ENCODE measurements at regions not wholly inside any gene's neighbourhood (a gene's known extent, or its start where the extent isn't known, plus 50 kb on each side); places are given as distances from the start of the nearest gene placed in this dataset.

DNA sequence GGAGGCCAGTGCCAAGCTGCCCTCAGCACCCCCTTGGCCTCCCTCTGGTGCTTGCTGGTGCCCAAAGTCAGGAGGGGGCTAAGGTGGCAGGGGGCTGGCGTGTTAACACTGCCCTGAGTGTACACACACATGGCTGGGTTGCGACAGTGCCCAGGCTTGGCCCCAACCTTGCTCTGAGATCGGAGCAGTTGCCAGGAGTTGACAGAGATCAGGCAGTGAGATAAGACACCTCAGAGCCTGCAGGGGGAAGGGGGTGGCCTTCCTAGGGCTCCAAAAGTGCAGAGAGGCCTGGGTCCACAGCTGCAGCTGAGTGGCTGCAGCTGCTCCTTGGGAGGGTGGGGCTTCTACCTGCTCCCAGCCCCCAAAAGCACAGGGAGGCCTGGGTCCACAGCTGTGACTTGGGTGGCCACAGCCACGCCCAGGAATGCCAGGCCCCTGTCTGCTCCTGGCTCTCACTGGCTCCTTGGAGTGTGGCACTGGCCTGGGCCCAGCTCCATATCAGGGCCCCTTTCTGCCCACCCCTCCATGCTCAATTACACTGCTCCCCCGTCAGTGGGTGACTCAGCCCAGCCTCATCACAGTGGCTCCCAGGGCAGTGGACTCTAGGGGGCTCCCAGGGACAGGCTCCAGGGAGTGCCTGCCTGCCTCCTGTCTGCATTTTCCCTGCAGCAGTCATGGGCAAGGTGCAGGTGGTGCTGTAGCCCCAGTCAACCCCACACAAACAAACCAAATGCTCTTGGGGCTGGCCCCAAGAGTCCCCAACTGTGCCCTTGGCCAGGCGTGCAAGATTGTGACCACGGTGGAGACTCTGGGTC is 56.4 kb upstream of the C15orf39 start (continued):
- TF ChIP-seq HES4 (CRISPR knock-in tag; IDR thresholded peaks at IDR 0.05; ENCODE audit: borderline replicate concordance) (no peak), ARNT2 (CRISPR knock-in tag; IDR thresholded peaks at IDR 0.05; ENCODE audit: low read depth) (0 out of 2 replicates have a peak, but pooled peaks have one; percentile 41), ZNF569 (CRISPR knock-in tag; IDR thresholded peaks at IDR 0.05; ENCODE audit: borderline replicate concordance) (no peak), SALL1 (CRISPR knock-in tag; IDR thresholded peaks at IDR 0.05) (peak; percentile 48; the same call in 1 of the 2 replicates), ZMAT3 (CRISPR knock-in tag; conservative IDR thresholded peaks at IDR 0.05) (0 out of 2 replicates have a peak, but pooled peaks have one; percentile 26), ZNF589 (CRISPR knock-in tag; conservative IDR thresholded peaks at IDR 0.05) (no peak), FOXO1 (CRISPR knock-in tag; IDR thresholded peaks at IDR 0.05) (peak; percentile 27; the same call in 1 of the 2 replicates), SPEN (CRISPR knock-in tag; IDR thresholded peaks at IDR 0.05; ENCODE audit: low read depth) (no peak; the same call in 1 of the 2 replicates), YEATS4 (CRISPR knock-in tag; IDR thresholded peaks at IDR 0.05; ENCODE audit: borderline replicate concordance) (no peak; the same call in 1 of the 2 replicates), ZNF224 (CRISPR knock-in tag; IDR thresholded peaks at IDR 0.05) (no peak), ZNF800 (CRISPR knock-in tag; IDR thresholded peaks at IDR 0.05) (no peak), ZNF781 (CRISPR knock-in tag; IDR thresholded peaks at IDR 0.05; ENCODE audit: borderline replicate concordance, not compliant biosample characterization) (no peak), HDAC2 (CRISPR knock-in tag; IDR thresholded peaks at IDR 0.05) (peak; percentile 12; the same call in 1 of the 2 replicates), SMAD3 (CRISPR knock-in tag; IDR thresholded peaks at IDR 0.05) (0 out of 2 replicates have a peak, but pooled peaks have one; percentile 23), RAD21 (CRISPR knock-in tag; IDR thresholded peaks at IDR 0.05) (peak; percentile 95), FLYWCH1 (CRISPR knock-in tag; IDR thresholded peaks at IDR 0.05) (0 out of 2 replicates have a peak, but pooled peaks have one; percentile 34), PPARG (CRISPR knock-in tag; conservative IDR thresholded peaks at IDR 0.05) (no peak), MED13 (CRISPR knock-in tag; IDR thresholded peaks at IDR 0.05) (no peak), TOPORS (CRISPR knock-in tag; IDR thresholded peaks at IDR 0.05) (no peak), RARG (CRISPR knock-in tag; IDR thresholded peaks at IDR 0.05; ENCODE audit: low read depth) (no peak)
- TF ChIP-seq, protein P1, sequence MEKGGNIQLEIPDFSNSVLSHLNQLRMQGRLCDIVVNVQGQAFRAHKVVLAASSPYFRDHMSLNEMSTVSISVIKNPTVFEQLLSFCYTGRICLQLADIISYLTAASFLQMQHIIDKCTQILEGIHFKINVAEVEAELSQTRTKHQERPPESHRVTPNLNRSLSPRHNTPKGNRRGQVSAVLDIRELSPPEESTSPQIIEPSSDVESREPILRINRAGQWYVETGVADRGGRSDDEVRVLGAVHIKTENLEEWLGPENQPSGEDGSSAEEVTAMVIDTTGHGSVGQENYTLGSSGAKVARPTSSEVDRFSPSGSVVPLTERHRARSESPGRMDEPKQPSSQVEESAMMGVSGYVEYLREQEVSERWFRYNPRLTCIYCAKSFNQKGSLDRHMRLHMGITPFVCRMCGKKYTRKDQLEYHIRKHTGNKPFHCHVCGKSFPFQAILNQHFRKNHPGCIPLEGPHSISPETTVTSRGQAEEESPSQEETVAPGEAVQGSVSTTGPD (CRISPR knock-in tag; IDR thresholded peaks at IDR 0.05) = no peak
- TF ChIP-seq, protein P2, sequence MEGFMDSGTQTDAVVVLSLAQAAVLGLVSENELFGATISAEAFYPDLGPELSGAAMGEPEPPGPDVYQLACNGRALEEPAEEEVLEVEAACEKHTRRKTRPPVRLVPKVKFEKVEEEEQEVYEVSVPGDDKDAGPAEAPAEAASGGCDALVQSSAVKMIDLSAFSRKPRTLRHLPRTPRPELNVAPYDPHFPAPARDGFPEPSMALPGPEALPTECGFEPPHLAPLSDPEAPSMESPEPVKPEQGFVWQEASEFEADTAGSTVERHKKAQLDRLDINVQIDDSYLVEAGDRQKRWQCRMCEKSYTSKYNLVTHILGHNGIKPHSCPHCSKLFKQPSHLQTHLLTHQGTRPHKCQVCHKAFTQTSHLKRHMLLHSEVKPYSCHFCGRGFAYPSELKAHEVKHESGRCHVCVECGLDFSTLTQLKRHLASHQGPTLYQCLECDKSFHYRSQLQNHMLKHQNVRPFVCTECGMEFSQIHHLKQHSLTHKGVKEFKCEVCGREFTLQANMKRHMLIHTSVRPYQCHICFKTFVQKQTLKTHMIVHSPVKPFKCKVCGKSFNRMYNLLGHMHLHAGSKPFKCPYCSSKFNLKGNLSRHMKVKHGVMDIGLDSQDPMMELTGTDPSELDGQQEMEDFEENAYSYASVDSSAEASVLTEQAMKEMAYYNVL (CRISPR knock-in tag; IDR thresholded peaks at IDR 0.05; ENCODE audit: borderline replicate concordance) = no peak
- TF ChIP-seq, protein P3, sequence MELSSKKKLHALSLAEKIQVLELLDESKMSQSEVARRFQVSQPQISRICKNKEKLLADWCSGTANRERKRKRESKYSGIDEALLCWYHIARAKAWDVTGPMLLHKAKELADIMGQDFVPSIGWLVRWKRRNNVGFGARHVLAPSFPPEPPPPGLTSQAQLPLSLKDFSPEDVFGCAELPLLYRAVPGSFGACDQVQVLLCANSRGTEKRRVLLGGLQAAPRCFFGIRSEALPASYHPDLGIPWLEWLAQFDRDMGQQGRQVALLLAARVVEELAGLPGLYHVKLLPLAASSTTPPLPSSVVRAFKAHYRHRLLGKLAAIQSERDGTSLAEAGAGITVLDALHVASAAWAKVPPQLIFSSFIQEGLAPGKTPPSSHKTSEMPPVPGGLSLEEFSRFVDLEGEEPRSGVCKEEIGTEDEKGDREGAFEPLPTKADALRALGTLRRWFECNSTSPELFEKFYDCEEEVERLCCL (CRISPR knock-in tag; IDR thresholded peaks at IDR 0.05; ENCODE audit: borderline replicate concordance) = no peak

All from HepG2 (cell line).